PFSK-1 (cell line): ENCODE measurements at regions not wholly inside any gene's neighbourhood (a gene's known extent, or its start where the extent isn't known, plus 50 kb on each side); places are given as distances from the start of the nearest gene placed in this dataset.

Experiments
- FOXP2 ChIP-seq: optimal IDR thresholded peaks from 2 replicates; pipeline ENCODE3; 2011; ENCODE audit warnings: borderline replicate concordance, control low read depth, inconsistent platforms; ENCODE audit not compliant: insufficient read depth; ENCODE audit errors: extremely low read length, extremely low read depth
- POLR2AphosphoS5 ChIP-seq: IDR thresholded peaks from 2 replicates; pipeline ENCODE4 v1.6.1; 2012; ENCODE audit warnings: low read depth, mild to moderate bottlenecking, control low read depth, low read length, moderate library complexity
- SIN3A ChIP-seq: IDR thresholded peaks from 2 replicates; pipeline ENCODE4 v1.6.1; 2012; ENCODE audit warnings: mild to moderate bottlenecking, low read length, moderate library complexity, borderline replicate concordance; ENCODE audit not compliant: insufficient read depth
- TAF1 ChIP-seq: IDR thresholded peaks from 2 replicates; pipeline ENCODE4 v1.6.1; 2012; ENCODE audit warnings: low read length, control low read depth, borderline replicate concordance; ENCODE audit not compliant: insufficient read depth
- TF ChIP-seq, protein P1 (sequence below), 2 experiments: IDR thresholded peaks; 2 replicates each; pipeline versions ENCODE4 v1.6.1 to v1.8.0; 2011 to 2012; ENCODE audit warnings: low read depth in 2 of 2, low read length in 2 of 2, control low read depth in 1 of 2, inconsistent platforms in 1 of 2, mild to moderate bottlenecking in 1 of 2, moderate library complexity in 1 of 2; ENCODE audit not compliant: insufficient read depth in 1 of 2

DNA sequence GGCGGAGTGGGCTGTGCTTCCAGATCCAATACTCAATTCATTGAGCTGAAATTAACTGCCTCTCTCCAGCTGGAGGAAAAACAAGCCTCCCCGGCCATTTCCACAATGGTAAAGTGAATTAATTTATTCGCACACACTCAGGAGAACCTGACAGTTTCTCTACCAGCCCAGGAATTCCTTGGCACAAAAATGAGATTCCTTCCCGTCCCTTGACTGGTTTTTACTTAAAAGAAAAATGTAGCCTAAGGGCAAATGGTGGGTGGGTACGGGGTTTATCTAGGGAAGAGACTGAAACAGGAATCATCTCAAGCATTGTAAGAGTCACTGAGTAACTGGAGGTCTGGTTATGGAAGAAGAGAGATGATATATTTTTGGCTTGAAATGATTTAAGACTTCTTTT, 102.7 kb downstream of the VCX3A start:
- TF ChIP-seq POLR2AphosphoS5: no peak
- no peak for TF ChIP-seq TAF1
- no peak for TF ChIP-seq FOXP2
- no peak for TF ChIP-seq SIN3A
- TF ChIP-seq, protein P1, sequence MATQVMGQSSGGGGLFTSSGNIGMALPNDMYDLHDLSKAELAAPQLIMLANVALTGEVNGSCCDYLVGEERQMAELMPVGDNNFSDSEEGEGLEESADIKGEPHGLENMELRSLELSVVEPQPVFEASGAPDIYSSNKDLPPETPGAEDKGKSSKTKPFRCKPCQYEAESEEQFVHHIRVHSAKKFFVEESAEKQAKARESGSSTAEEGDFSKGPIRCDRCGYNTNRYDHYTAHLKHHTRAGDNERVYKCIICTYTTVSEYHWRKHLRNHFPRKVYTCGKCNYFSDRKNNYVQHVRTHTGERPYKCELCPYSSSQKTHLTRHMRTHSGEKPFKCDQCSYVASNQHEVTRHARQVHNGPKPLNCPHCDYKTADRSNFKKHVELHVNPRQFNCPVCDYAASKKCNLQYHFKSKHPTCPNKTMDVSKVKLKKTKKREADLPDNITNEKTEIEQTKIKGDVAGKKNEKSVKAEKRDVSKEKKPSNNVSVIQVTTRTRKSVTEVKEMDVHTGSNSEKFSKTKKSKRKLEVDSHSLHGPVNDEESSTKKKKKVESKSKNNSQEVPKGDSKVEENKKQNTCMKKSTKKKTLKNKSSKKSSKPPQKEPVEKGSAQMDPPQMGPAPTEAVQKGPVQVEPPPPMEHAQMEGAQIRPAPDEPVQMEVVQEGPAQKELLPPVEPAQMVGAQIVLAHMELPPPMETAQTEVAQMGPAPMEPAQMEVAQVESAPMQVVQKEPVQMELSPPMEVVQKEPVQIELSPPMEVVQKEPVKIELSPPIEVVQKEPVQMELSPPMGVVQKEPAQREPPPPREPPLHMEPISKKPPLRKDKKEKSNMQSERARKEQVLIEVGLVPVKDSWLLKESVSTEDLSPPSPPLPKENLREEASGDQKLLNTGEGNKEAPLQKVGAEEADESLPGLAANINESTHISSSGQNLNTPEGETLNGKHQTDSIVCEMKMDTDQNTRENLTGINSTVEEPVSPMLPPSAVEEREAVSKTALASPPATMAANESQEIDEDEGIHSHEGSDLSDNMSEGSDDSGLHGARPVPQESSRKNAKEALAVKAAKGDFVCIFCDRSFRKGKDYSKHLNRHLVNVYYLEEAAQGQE (IDR thresholded peaks at IDR 0.05; ENCODE audit: insufficient read depth in 1 of 2, low read depth in 2 of 2, low read length in 2 of 2): no peak

DNA sequence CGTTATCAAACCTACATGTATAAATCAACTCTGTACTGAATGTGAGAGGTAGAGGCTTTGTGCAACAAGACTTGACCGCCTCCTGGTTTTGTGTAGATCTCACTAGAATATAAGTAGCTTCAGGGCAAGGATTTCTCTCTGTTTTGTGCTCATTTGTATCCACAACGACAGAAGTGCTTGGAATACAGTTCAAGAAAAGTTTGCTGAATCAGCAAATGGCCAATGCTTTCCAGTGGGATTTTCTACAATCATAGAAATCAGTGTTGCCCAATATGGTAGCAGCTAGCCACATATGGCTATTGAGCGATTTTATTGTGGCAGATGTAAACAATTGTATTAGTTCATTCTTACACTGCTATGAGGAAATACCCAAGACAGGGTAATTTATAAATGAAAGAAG, 127.4 kb downstream of the VCX3A start:
- no peak for TF ChIP-seq SIN3A
- TF ChIP-seq FOXP2: no peak
- TF ChIP-seq POLR2AphosphoS5: no peak
- no peak for TF ChIP-seq TAF1
- TF ChIP-seq, protein P1 (IDR thresholded peaks at IDR 0.05; ENCODE audit: insufficient read depth in 1 of 2, low read depth in 2 of 2, low read length in 2 of 2): no peak

DNA sequence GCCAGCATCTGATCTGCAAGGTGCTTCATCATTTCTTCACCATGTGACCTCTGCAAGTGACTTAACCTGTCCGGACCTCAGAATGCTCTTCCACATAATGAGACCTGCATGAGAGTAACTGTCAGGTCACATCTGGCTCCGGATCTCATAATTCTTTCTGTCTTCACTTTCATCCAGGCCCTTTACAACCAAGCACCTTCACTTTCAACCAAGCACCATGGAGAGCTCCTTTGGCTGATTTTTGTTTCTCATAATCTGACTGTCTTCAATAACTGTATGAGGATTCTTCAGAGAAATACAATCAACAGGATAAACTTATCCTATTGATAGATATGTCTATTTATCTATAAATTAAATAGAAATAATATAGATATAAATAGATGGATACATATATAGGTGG, 148.1 kb downstream of the VCX3A start:
- TF ChIP-seq FOXP2: no peak
- TF ChIP-seq, protein P1 (IDR thresholded peaks at IDR 0.05; ENCODE audit: insufficient read depth in 1 of 2, low read depth in 2 of 2, low read length in 2 of 2): peak in 1 of 2 experiments; percentile 80; a peak in 2 of 4 replicates

DNA sequence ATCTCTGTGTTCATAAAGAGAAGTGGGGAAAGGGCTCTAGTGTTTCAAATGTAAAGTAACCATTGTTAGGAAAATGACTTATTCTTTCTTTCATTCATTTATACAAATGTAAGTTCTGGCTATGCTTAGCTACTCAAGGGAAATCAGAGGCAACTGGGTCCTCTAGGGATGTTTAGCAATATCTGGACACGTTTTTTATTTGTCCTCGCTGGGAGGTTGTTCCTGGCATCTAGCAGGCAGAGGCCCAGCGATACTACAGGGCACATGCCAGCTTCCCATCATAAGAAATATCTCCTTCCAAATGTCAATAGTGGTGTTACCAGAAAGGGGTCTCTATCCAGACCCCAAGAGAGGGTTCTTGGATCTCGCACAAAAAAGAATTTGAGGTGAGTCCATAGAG, 150.0 kb downstream of the VCX3A start:
- TF ChIP-seq SIN3A: no peak
- TF ChIP-seq POLR2AphosphoS5: no peak
- TF ChIP-seq TAF1: no peak
- TF ChIP-seq, protein P1 (IDR thresholded peaks at IDR 0.05; ENCODE audit: insufficient read depth in 1 of 2, low read depth in 2 of 2, low read length in 2 of 2): no peak
- no peak for TF ChIP-seq FOXP2

DNA sequence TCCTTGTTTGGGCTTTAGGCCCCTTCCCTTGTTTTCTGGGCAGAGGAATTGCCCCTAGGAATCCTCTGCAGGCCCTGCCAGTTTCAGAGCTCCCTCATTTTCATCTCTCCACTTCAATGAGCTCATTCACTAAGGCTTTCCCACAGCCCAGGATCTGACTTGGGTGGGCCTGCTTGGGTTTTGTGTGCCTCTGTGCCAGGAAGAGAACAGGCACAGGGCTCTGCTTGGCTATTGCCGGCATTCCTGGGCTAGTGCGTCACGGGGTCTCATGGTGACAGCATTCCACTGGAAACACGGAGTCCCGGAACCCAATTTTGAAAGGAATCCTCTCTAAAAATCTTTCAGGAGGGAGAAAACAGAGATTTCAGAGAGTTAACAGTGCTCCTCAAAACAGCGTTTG, 150.5 kb downstream of the VCX3A start:
- TF ChIP-seq FOXP2 (no peak), POLR2AphosphoS5 (no peak), SIN3A (no peak), TAF1 (no peak)
- TF ChIP-seq, protein P1 (IDR thresholded peaks at IDR 0.05; ENCODE audit: insufficient read depth in 1 of 2, low read depth in 2 of 2, low read length in 2 of 2): no peak
